Psoas muscle (tissue), 7 donors: ENCODE measurements at regions not wholly inside any gene's neighbourhood (a gene's known extent, or its start where the extent isn't known, plus 50 kb on each side); places are given as distances from the start of the nearest gene placed in this dataset.
"Not testable (repeated sequence)": the region's sequence is repeated elsewhere in the genome, so short reads cannot be mapped to it uniquely, and the experiment has no call there.

ENCODE experiments used
- ATAC-seq, 4 donors: fragments of 200-7000 bp; cut with Tn5 transposase; one replicate each; pipeline ENCODE4 v1.9.1; 2020; ENCODE audit warnings: moderate library complexity in 3 of 4, mild to moderate bottlenecking in 2 of 4
- DNase-seq, 2 donors: peaks; one replicate each; pipeline ENCODE4 v3.0.0-alpha.2; 2020
- H3K27ac ChIP-seq: fragments of 200-600 bp; one replicate; pipeline ENCODE4 v1.8.0; 2022
- H3K27me3 ChIP-seq, 3 donors: fragments of 200-600 bp in 1 of 3; one replicate each; pipeline versions ENCODE4 v1.6.1 to v1.8.0; 2013 to 2022; ENCODE audit warnings: low read length in 2 of 3, mild to moderate bottlenecking in 2 of 3, moderate library complexity in 1 of 3; ENCODE audit not compliant: insufficient read depth in 3 of 3
- H3K36me3 ChIP-seq, 2 donors: fragments of 200-600 bp in 1 of 2; one replicate each; pipeline versions ENCODE4 v1.6.1 to v1.8.0; 2013 to 2022; ENCODE audit warnings: low read depth in 1 of 2, mild to moderate bottlenecking in 1 of 2, moderate library complexity in 1 of 2; ENCODE audit not compliant: insufficient read depth in 1 of 2
- H3K4me1 ChIP-seq: fragments of 200-600 bp; one replicate; pipeline ENCODE4 v1.8.0; 2022
- H3K4me3 ChIP-seq: fragments of 200-600 bp; one replicate; pipeline ENCODE4 v1.8.0; 2022; ENCODE audit warnings: mild to moderate bottlenecking
- H3K9me3 ChIP-seq: fragments of 200-600 bp; one replicate; pipeline ENCODE4 v1.8.0; 2022
- WGBS, 3 donors: extraction: QIAGEN DNeasy Blood & Tissue Kit; methylation state at CpG; one replicate each; pipeline versions ENCODE4 v1.1.6 to v1.1.7; 2013; 5-methylcytosine and 5-hydroxymethylcytosine counted together
- intact Hi-C, 2 donors: fragments of 100-400 bp; cut with DNase I; formaldehyde crosslinking; loops; one replicate each; pipeline versions ENCODE4 v1.11.0 to v1.14.2; 2022
- TF ChIP-seq, protein P1 (sequence below): fragments of 200-600 bp; IDR thresholded peaks from one replicate; pipeline ENCODE4 v1.8.0; 2022; ENCODE audit warnings: antibody characterized with exemption
- donor health status: healthy with polysubstance abuse.
- donor health status: DM: no; HTN: no; CAD: no; lungs with moderate emphysema.
- donor health status: Bipolar disorder and iron deficiency.
- donor health status: healthy.
- donor health status: DM: yes; HTN: yes; CAD: no.
- donor health status: DM: no; HTN: no; CAD: no.
- donor health status: DM: yes; HTN: yes; CAD: no.

DNA sequence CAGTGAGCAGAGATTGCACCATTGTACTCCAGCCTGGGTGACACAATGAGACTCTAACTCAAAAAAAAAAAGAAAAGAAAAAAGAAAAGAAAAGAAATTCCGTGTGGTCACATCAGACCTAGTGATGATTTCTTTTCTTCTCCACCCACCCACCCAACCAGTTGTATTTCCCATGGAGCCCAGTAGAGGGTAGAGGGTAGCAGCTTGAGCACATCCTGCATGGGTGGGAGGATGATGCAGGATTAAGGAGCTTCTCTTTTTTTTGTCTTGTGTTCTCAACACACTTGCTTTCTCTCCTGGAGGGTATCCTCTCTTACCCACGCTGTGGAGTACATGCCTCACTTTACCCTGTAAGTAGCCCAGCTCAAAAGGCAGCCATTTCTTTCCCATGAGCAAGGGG is 118.6 kb upstream of the CARD11 start:
- intact Hi-C loops = no loop called here
- peaks cover 0 to 2% (median 0%) of the 10 kb centered on the region in 3 donors for H3K27me3 ChIP-seq
- H3K4me3 ChIP-seq = no peak overlapping the region
- TF ChIP-seq, protein P1, sequence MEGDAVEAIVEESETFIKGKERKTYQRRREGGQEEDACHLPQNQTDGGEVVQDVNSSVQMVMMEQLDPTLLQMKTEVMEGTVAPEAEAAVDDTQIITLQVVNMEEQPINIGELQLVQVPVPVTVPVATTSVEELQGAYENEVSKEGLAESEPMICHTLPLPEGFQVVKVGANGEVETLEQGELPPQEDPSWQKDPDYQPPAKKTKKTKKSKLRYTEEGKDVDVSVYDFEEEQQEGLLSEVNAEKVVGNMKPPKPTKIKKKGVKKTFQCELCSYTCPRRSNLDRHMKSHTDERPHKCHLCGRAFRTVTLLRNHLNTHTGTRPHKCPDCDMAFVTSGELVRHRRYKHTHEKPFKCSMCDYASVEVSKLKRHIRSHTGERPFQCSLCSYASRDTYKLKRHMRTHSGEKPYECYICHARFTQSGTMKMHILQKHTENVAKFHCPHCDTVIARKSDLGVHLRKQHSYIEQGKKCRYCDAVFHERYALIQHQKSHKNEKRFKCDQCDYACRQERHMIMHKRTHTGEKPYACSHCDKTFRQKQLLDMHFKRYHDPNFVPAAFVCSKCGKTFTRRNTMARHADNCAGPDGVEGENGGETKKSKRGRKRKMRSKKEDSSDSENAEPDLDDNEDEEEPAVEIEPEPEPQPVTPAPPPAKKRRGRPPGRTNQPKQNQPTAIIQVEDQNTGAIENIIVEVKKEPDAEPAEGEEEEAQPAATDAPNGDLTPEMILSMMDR = no peak
- no peaks in the 10 kb centered on the region for H3K4me1 ChIP-seq
- H3K27ac ChIP-seq = no peak overlapping the region
- H3K9me3 ChIP-seq = no peaks in the 10 kb centered on the region
- WGBS, 3 donors = 65 to 87% (median 70%) methylated on average over 2 of the region's 2 CpGs
- no peaks in the 10 kb centered on the region for H3K36me3 ChIP-seq
- DNase-seq (no peak), ATAC-seq (no peak)

DNA sequence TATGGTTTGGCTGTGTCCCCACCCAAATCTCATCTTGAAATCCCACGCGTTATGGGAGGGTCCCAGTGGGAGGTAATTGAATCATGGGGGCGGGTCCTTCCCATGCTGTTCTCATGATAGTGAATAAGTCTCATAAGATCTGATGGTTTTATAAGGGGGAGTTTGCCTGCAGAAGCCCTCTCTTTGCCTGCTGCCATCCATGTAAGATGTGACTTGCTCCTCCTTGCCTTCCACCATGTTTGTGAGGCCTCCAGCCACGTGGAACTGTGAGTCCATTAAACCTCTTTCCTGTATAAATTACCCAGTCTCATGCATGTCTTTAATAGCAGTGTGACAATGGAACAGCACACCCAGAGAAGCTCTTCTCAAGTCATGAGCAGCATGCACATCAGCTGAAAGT is 119.1 kb upstream of the CARD11 start:
- H3K27me3 ChIP-seq, H3K36me3 ChIP-seq, H3K9me3 ChIP-seq, H3K27ac ChIP-seq, DNase-seq, intact Hi-C loops, ATAC-seq, H3K4me3 ChIP-seq, H3K4me1 ChIP-seq: not testable (repeated sequence)
- WGBS, 3 donors = 67 to 84% (median 68%) methylated on average over 4 of the region's 4 CpGs

DNA sequence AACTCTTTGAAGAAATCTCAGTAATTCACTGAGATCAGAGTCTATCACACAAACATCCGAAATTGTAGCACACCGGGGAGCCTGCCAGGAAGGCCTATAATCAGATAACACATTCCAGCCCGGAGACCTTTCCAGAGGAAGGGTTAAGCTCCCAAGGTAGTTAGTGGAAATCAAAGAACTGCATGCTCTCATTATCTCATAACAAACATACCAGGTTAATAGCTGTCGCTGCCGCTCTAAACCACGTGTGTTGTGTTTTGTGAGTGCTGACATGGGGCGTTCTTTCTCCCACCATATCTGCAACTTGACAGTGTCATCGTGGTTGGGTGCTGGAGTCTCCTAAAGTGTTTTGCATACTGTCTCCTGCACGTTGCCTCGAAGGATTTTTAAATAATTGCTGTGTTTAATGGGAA is 120.7 kb upstream of the CARD11 start:
- Histone ChIP-seq H3K4me1 (no peaks in the 10 kb centered on the region), H3K36me3 (no peaks in the 10 kb centered on the region), H3K4me3 (no peak overlapping the region), H3K9me3 (no peaks in the 10 kb centered on the region), H3K27me3 (peaks cover 0 to 9% (median 0%) of the 10 kb centered on the region in 3 donors), H3K27ac (no peak overlapping the region)
- TF ChIP-seq, protein P1 = no peak
- intact Hi-C loops = no loop called here
- ATAC-seq = no peak
- DNase-seq = no peak
- 34% methylated on average over 10 of the region's 10 CpGs for WGBS, 3 donors

DNA sequence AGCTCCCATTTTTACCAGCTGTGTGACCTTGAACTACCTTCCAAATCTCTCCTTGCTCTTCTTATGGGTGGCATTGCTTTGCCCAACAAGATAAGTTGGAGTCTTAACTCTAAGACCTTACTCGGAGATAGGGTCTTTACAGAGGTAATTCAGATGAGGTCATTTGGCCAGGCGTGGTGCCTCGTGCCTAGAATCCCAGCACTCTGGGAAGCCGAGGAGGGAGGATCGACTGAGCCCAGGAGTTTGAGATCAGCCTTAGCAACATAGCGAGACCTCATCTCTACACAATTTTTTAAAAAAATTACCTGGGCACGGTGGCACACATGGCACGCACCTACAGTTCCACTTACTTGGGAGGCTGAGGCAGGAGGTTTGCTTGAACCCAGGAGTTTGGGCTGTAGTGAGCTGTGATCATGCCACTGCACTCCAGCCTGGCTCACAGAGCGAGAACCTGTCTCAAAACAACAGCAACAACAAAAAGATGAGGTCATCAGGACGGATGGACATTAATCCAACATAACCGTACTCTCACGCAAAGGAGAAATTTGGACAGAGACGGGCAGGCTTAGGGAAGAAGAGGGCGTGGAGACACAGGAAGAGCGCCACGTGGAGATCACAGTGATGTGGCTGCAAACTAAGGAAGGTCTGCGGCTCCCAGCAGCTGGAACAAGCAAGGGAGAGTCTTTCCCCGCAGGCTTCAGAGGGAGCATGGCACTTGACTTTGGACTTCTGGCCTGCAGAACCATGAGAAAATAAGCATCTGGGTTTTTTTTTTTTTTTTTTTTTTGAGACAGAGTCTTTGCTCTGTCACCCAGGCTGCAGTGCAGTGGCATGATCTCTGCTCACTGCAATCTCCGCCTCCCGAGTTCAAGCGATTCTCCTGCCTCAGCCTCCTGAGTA is 122.3 kb upstream of the CARD11 start:
- Histone ChIP-seq H3K36me3 (no peaks in the 10 kb centered on the region), H3K9me3 (no peaks in the 10 kb centered on the region), H3K27ac (no peak overlapping the region), H3K4me3 (no peak overlapping the region), H3K4me1 (no peaks in the 10 kb centered on the region), H3K27me3 (peaks cover 0 to 9% (median 0%) of the 10 kb centered on the region in 3 donors)
- no peak for DNase-seq
- WGBS, 3 donors = 64 to 74% (median 65%) methylated on average over 21 of the region's 21 CpGs
- no peak for ATAC-seq
- TF ChIP-seq, protein P1 = no peak
- intact Hi-C loops = no loop called here

DNA sequence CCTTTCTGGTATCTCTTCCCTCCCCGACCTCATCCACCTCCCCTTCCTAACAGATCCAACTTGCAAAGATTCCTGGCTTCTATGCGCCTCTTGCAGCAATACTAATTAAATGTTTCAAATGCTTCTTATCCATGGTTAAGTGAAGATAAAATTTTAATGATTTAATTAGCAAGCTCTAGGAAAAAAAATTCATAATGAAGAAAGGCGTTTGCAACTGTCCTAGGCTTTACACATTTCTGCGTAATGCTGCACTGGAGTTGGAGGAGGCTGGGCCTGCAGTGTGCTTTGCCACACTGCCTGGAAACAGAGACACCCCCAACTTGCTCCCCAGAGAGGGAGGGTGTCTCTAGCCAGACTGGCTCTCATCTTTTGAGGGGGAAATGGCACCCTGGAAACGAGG is 123.9 kb upstream of the CARD11 start:
- H3K4me3 ChIP-seq = no peak overlapping the region
- 69 to 79% (median 70%) methylated on average over 5 of the region's 5 CpGs for WGBS, 3 donors

More for the DNA sequence above, 123.9 kb upstream of the CARD11 start:
- Histone ChIP-seq H3K4me1 (no peaks in the 10 kb centered on the region), H3K27me3 (peaks cover 0 to 9% (median 0%) of the 10 kb centered on the region in 3 donors), H3K9me3 (no peaks in the 10 kb centered on the region), H3K27ac (no peak overlapping the region), H3K36me3 (no peaks in the 10 kb centered on the region)
- no peak for DNase-seq
- no peak for ATAC-seq
- intact Hi-C loops = no loop called here
- TF ChIP-seq, protein P1 = no peak
